H1 (cell line): ENCODE measurements at regions not wholly inside any gene's neighbourhood (a gene's known extent, or its start where the extent isn't known, plus 50 kb on each side); places are given as distances from the start of the nearest gene placed in this dataset.

Experiments
- CTCF ChIA-PET: fragments of 300-600 bp; sonication (Branson Sonifier 250); formaldehyde crosslinking; loops from one replicate; lab custom pipeline; 2021; ENCODE audit not compliant: partially characterized antibody; lab: Charles Lee
- POLR2A ChIA-PET: fragments of 300-600 bp; sonication (Branson Sonifier 250); formaldehyde crosslinking; loops from one replicate; lab custom pipeline; 2021; ENCODE audit warnings: inconsistent platforms; ENCODE audit not compliant: partially characterized antibody; lab: Charles Lee
- DNase-seq, 2 experiments: peaks; one replicate each; pipeline versions ENCODE4 v3.0.0 to v3.0.0-alpha.2; 2010 to 2022; ENCODE audit warnings: low spot score in 2 of 2, low read depth in 1 of 2, mixed read lengths in 1 of 2
- FAIRE-seq: peaks from 2 replicates; lab custom pipeline; 2011; peaks lifted over from hg19 to GRCh38; lab: Jason Lieb, UNC
- H2AFZ ChIP-seq: 2 replicates; pipeline ENCODE4 v1.8.1; 2012; ENCODE audit warnings: low read length, inconsistent platforms
- H2AK5ac ChIP-seq: 2 replicates; pipeline ENCODE4 v1.6.1; 2013; ENCODE audit warnings: low read depth, low read length
- H2BK120ac ChIP-seq: replicated peaks from 2 replicates; pipeline ENCODE3; 2013; ENCODE audit warnings: low read depth, low read length, inconsistent platforms
- H2BK12ac ChIP-seq: 2 replicates; pipeline ENCODE4 v1.6.1; 2013; ENCODE audit warnings: low read depth, low read length
- H2BK15ac ChIP-seq: 2 replicates; pipeline ENCODE4 v1.6.1; 2013; ENCODE audit warnings: low read length
- H2BK20ac ChIP-seq: 2 replicates; pipeline ENCODE4 v1.6.1; 2013; ENCODE audit warnings: low read length
- H2BK5ac ChIP-seq: 2 replicates; pipeline ENCODE4 v1.6.1; 2013; ENCODE audit warnings: low read depth, low read length
- H3K14ac ChIP-seq: 2 replicates; pipeline ENCODE4 v1.6.1; 2013; ENCODE audit warnings: inconsistent platforms; ENCODE audit not compliant: insufficient read length
- H3K18ac ChIP-seq: 2 replicates; pipeline ENCODE4 v1.6.1; 2013; ENCODE audit warnings: low read length; ENCODE audit errors: extremely low read depth
- H3K23ac ChIP-seq: 2 replicates; pipeline ENCODE4 v1.6.1; 2013; ENCODE audit warnings: inconsistent platforms; ENCODE audit not compliant: insufficient read length
- H3K23me2 ChIP-seq: 2 replicates; pipeline ENCODE4 v1.6.1; 2013; ENCODE audit warnings: low read depth, low read length
- H3K27ac ChIP-seq: 2 replicates; pipeline ENCODE4 v1.6.1; 2011; ENCODE audit warnings: low read depth, low read length, inconsistent platforms
- H3K27me3 ChIP-seq, 4 experiments: replicated peaks in 1 of 4; 1 replicate in 1 of 4; 2 replicates in 3 of 4; pipeline versions ENCODE4 v1.6.1 to v1.8.1; 2011 to 2013; ENCODE audit warnings: low read length in 3 of 4, mild to moderate bottlenecking in 3 of 4, inconsistent platforms in 2 of 4, mixed read lengths in 2 of 4, moderate library complexity in 1 of 4; ENCODE audit not compliant: control insufficient read depth in 3 of 4, insufficient read depth in 3 of 4; ENCODE audit errors: extremely low read depth in 1 of 4
- H3K36me3 ChIP-seq, 4 experiments: 2 replicates each; pipeline versions ENCODE4 v1.6.1 to v1.8.1; 2011 to 2013; ENCODE audit warnings: mild to moderate bottlenecking in 4 of 4, low read length in 3 of 4, moderate library complexity in 2 of 4, control low read depth in 1 of 4, inconsistent platforms in 1 of 4; ENCODE audit not compliant: insufficient read depth in 4 of 4, control insufficient read depth in 2 of 4
- H3K4ac ChIP-seq: replicated peaks from 2 replicates; pipeline ENCODE3; 2013; ENCODE audit warnings: low read length, low read depth, mixed read lengths, inconsistent platforms; ENCODE audit not compliant: insufficient read length
- H3K4me1 ChIP-seq, 4 experiments: replicated peaks in 1 of 4; 1 replicate in 1 of 4; 2 replicates in 3 of 4; pipeline versions ENCODE4 v1.6.1 to v1.8.1; 2011 to 2013; ENCODE audit warnings: low read length in 3 of 4, inconsistent platforms in 2 of 4, mixed read lengths in 1 of 4; ENCODE audit not compliant: insufficient read depth in 4 of 4, control insufficient read depth in 3 of 4
- H3K4me2 ChIP-seq, 2 experiments: 2 replicates each; pipeline versions ENCODE4 v1.6.1 to v1.8.1; 2011 to 2013; ENCODE audit warnings: low read depth in 2 of 2, low read length in 2 of 2, control low read depth in 1 of 2, inconsistent platforms in 1 of 2, mild to moderate bottlenecking in 1 of 2; ENCODE audit not compliant: insufficient read depth in 1 of 2
- H3K4me3 ChIP-seq, 4 experiments: fragments of 200-600, 300-600 bp in 1 of 4; sonication (generic), shearing (Covaris generic), sonication (Bioruptor Twin) in 1 of 4; 2 replicates each; pipeline versions ENCODE4 v1.5.1 to v1.8.1; 2011 to 2016; ENCODE audit warnings: low read length in 4 of 4, low read depth in 3 of 4, control low read depth in 2 of 4, inconsistent platforms in 2 of 4, mild to moderate bottlenecking in 2 of 4, mixed read lengths in 1 of 4, moderate library complexity in 1 of 4; ENCODE audit not compliant: insufficient read depth in 2 of 4; ENCODE audit errors: extremely low read depth in 1 of 4
- H3K56ac ChIP-seq: replicated peaks from 2 replicates; pipeline ENCODE3; 2013; ENCODE audit warnings: low read depth, mild to moderate bottlenecking, mixed read lengths, low read length, inconsistent platforms; ENCODE audit not compliant: insufficient read length
- H3K79me1 ChIP-seq: 2 replicates; pipeline ENCODE4 v1.6.1; 2013; ENCODE audit warnings: low read depth, low read length, control low read depth
- H3K79me2 ChIP-seq, 2 experiments: 2 replicates each; pipeline versions ENCODE4 v1.6.1 to v1.8.1; 2012 to 2013; ENCODE audit warnings: low read length in 2 of 2, mild to moderate bottlenecking in 2 of 2, inconsistent platforms in 1 of 2; ENCODE audit not compliant: insufficient read depth in 2 of 2, control insufficient read depth in 1 of 2
- H3K9ac ChIP-seq, 4 experiments: replicated peaks in 1 of 4; 1 replicate in 1 of 4; 2 replicates in 3 of 4; pipeline versions ENCODE4 v1.6.1 to v1.8.1; 2011 to 2013; ENCODE audit warnings: low read depth in 3 of 4, low read length in 3 of 4, control low read depth in 2 of 4, mild to moderate bottlenecking in 2 of 4, moderate library complexity in 2 of 4, inconsistent platforms in 1 of 4; ENCODE audit errors: extremely low read depth in 1 of 4
- H3K9me3 ChIP-seq, 2 experiments: 2 replicates each; pipeline versions ENCODE4 v1.6.1 to v1.8.1; 2012 to 2013; ENCODE audit warnings: mild to moderate bottlenecking in 2 of 2, moderate library complexity in 2 of 2, control low read depth in 1 of 2, inconsistent platforms in 1 of 2, low read depth in 1 of 2, low read length in 1 of 2, mixed read lengths in 1 of 2; ENCODE audit not compliant: insufficient read depth in 2 of 2
- H4K20me1 ChIP-seq, 2 experiments: replicated peaks in 1 of 2; 2 replicates each; pipeline versions ENCODE3 to v1.8.1; 2011 to 2013; ENCODE audit warnings: inconsistent platforms in 2 of 2, low read length in 2 of 2, mild to moderate bottlenecking in 1 of 2; ENCODE audit not compliant: insufficient read depth in 2 of 2, control insufficient read depth in 1 of 2
- H4K5ac ChIP-seq: 2 replicates; pipeline ENCODE4 v1.6.1; 2013; ENCODE audit warnings: low read length, low read depth, mixed read lengths, inconsistent platforms; ENCODE audit not compliant: insufficient read length
- H4K8ac ChIP-seq: 2 replicates; pipeline ENCODE4 v1.8.0; 2013; ENCODE audit warnings: mild to moderate bottlenecking, moderate library complexity, low read length, inconsistent platforms; ENCODE audit not compliant: insufficient read depth; ENCODE audit errors: extremely low read depth
- H4K91ac ChIP-seq: replicated peaks from 2 replicates; pipeline ENCODE3; 2013; ENCODE audit warnings: low read length, mixed read lengths, inconsistent platforms; ENCODE audit not compliant: insufficient read length
- BCL11A ChIP-seq, 2 experiments: IDR thresholded peaks; one replicate each; pipeline ENCODE4 v1.6.1; 2011; ENCODE audit warnings: low read depth in 2 of 2, low read length in 2 of 2, mild to moderate bottlenecking in 2 of 2
- CBX5 ChIP-seq: fragments of 300-800, 300-1000 bp; sonication (generic); IDR thresholded peaks from 2 replicates; pipeline ENCODE4 v1.7.1; 2016; ENCODE audit warnings: antibody characterized with exemption, low read length, low read depth
- CEBPB ChIP-seq: IDR thresholded peaks from 2 replicates; pipeline ENCODE4 v1.6.1; 2012; ENCODE audit warnings: low read depth, low read length
- CHD1 ChIP-seq: IDR thresholded peaks from 2 replicates; pipeline ENCODE4 v1.6.1; 2012; ENCODE audit warnings: low read depth, low read length, improper control_type of control experiment
- RFX5 ChIP-seq: IDR thresholded peaks from 2 replicates; pipeline ENCODE4 v1.6.1; 2011; ENCODE audit warnings: low read depth, low read length, improper control_type of control experiment, borderline replicate concordance
- SP2 ChIP-seq: IDR thresholded peaks from 2 replicates; pipeline ENCODE4 v1.6.1; 2012; ENCODE audit warnings: mild to moderate bottlenecking, low read length, inconsistent platforms
- SRF ChIP-seq: IDR thresholded peaks from 2 replicates; pipeline ENCODE4 v1.6.1; 2011; ENCODE audit warnings: mild to moderate bottlenecking, low read depth, low read length, moderate library complexity
- TAF7 ChIP-seq: optimal IDR thresholded peaks from 2 replicates; pipeline ENCODE3; 2011; ENCODE audit warnings: low read depth, mild to moderate bottlenecking, inconsistent platforms, low read length, moderate library complexity, borderline replicate concordance
- USF2 ChIP-seq: IDR thresholded peaks from 2 replicates; pipeline ENCODE4 v1.6.1; 2011; ENCODE audit warnings: low read length, improper control_type of control experiment
- ZNF274 ChIP-seq: IDR thresholded peaks from 2 replicates; pipeline ENCODE4 v1.7.0; 2012; ENCODE audit warnings: low read length, borderline replicate concordance; ENCODE audit errors: extremely low read depth
- WGBS, 2 experiments: shearing (Covaris generic) in 1 of 2; methylation state at CpG; one replicate each; pipeline versions ENCODE4 v1.1.6 to v1.1.7; 2013 to 2015; ENCODE audit warnings: low lambda C conversion rate in 2 of 2, mixed read lengths in 2 of 2, inconsistent platforms in 1 of 2, low coverage in 1 of 2, missing lambda C conversion rate in 1 of 2; ENCODE audit not compliant: insufficient replicate concordance in 2 of 2, insufficient coverage in 1 of 2, insufficient read length in 1 of 2; ENCODE audit errors: extremely low coverage in 1 of 2, missing lambda C conversion rate in 1 of 2; 5-methylcytosine and 5-hydroxymethylcytosine counted together
- TF ChIP-seq, protein P1 (sequence below): IDR thresholded peaks from 2 replicates; pipeline ENCODE4 v1.6.1; 2012; ENCODE audit warnings: low read length, inconsistent platforms
- TF ChIP-seq, protein P2 (sequence below): IDR thresholded peaks from 2 replicates; pipeline ENCODE4 v1.6.1; 2012; ENCODE audit warnings: inconsistent platforms

DNA sequence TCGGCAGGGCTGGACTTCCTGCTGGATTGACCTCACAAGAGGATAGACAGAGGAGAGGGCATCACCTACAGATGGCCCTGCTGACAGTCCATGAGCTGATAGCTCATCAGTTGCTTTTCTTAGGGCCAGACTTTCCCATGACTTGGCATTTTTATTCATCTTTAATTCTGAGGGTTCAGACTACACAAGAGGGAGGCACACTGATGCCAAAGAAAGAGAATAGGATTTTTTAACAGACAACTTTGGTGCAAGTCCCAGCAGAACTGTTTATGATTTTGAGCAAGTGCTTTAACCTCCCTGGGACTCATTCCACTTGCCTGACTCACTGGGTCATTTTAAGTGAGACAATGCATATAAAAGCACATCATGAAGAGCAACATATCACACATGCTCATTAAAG, 299.2 kb downstream of the INSIG2 start:
- H3K4ac ChIP-seq = no peak overlapping the region
- no peak overlapping the region for H3K9ac ChIP-seq
- H2AFZ ChIP-seq = no peak overlapping the region
- H3K36me3 ChIP-seq = no peaks in the 10 kb centered on the region
- no peak overlapping the region for H3K27ac ChIP-seq
- no peak overlapping the region for H3K23ac ChIP-seq
- no peak overlapping the region for H3K14ac ChIP-seq
- no peak overlapping the region for H2BK15ac ChIP-seq
- WGBS, 2 experiments = 93% methylated on average over 1 of the region's 1 CpG; no CpG with 5 or more reads in 1 of the 2 experiments
- H2BK120ac ChIP-seq = no peak overlapping the region
- ChIA-PET POLR2A (no interaction called here), CTCF (interaction anchor here (0.8 to 1.4 kb wide), 3 partner anchors 9 to 467 kb away, joined by 3 read pairs; no protein-coding TSS in a partner anchor)
- H2BK12ac ChIP-seq = no peak overlapping the region
- H4K20me1 ChIP-seq = no peaks in the 10 kb centered on the region
- H4K5ac ChIP-seq = no peak overlapping the region
- no peaks in the 10 kb centered on the region for H3K27me3 ChIP-seq
- H2BK20ac ChIP-seq = no peak overlapping the region
- H2AK5ac ChIP-seq = no peak overlapping the region
- H3K56ac ChIP-seq = no peak overlapping the region
- H4K8ac ChIP-seq = no peak overlapping the region
- H3K4me3 ChIP-seq = no peak overlapping the region
- H3K79me1 ChIP-seq = no peaks in the 10 kb centered on the region
- H3K79me2 ChIP-seq = no peaks in the 10 kb centered on the region
- no peaks in the 10 kb centered on the region for H3K23me2 ChIP-seq
- H4K91ac ChIP-seq = no peak overlapping the region
- no peaks in the 10 kb centered on the region for H3K4me1 ChIP-seq
- H3K9me3 ChIP-seq = peaks cover 0 to 3% of the 10 kb centered on the region in 2 experiments; a peak in 1 of 4 replicates
- H3K18ac ChIP-seq = no peak overlapping the region
- no peak overlapping the region for H2BK5ac ChIP-seq
- no peak overlapping the region for H3K4me2 ChIP-seq
- no peak for FAIRE-seq
- no peak for DNase-seq
- TF ChIP-seq, protein P1, sequence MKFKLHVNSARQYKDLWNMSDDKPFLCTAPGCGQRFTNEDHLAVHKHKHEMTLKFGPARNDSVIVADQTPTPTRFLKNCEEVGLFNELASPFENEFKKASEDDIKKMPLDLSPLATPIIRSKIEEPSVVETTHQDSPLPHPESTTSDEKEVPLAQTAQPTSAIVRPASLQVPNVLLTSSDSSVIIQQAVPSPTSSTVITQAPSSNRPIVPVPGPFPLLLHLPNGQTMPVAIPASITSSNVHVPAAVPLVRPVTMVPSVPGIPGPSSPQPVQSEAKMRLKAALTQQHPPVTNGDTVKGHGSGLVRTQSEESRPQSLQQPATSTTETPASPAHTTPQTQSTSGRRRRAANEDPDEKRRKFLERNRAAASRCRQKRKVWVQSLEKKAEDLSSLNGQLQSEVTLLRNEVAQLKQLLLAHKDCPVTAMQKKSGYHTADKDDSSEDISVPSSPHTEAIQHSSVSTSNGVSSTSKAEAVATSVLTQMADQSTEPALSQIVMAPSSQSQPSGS = no peak
- TF ChIP-seq, protein P2, sequence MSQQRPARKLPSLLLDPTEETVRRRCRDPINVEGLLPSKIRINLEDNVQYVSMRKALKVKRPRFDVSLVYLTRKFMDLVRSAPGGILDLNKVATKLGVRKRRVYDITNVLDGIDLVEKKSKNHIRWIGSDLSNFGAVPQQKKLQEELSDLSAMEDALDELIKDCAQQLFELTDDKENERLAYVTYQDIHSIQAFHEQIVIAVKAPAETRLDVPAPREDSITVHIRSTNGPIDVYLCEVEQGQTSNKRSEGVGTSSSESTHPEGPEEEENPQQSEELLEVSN = no peak
- TF ChIP-seq RFX5 (no peak), CBX5 (no peak), SRF (no peak), SP2 (no peak), CEBPB (no peak), TAF7 (no peak), BCL11A (IDR thresholded peaks at IDR 0.05; ENCODE audit: low read depth in 2 of 2, low read length in 2 of 2) (no peak), USF2 (no peak), CHD1 (no peak), ZNF274 (no peak)
